ENCODE measurements at regions not wholly inside any gene's neighbourhood (a gene's known extent, or its start where the extent isn't known, plus 50 kb on each side); places are given as distances from the start of the nearest gene placed in this dataset.

DNA sequence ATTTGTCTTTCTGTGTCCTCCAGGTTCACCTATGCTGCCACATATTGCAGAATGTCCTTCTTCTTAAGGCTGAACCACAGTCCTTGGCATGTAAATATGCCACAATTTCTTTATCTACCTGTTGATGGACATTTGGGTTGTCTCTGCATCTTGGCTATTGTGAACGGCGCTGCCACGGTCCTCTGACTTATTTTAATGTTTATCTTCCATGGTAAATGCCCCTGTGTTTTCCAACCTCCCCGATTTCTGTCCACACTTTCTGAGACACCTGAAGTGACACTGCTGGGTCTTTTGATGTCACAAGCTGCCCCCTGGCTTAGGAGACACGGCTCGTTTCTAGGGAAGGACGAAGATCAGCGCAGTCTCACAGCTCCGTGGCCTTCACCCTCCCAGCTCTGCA lies 128.3 kb upstream of the PDE10A start:
- FAIRE-seq = no peak
- H3K4me1 ChIP-seq (ENCODE audit: control insufficient read depth, extremely low read depth, insufficient read depth, low read length) = no peaks in the 10 kb centered on the region
- intact Hi-C loops (cut with micrococcal nuclease) = no loop called here
- no peaks in the 10 kb centered on the region for H3K79me2 ChIP-seq (ENCODE audit: control insufficient read depth, insufficient read depth, low read length)
- H4K20me1 ChIP-seq (replicated peaks; ENCODE audit: control insufficient read depth, extremely low read depth, insufficient read depth, low read length) = no peaks in the 10 kb centered on the region
- no peak overlapping the region for H3K27ac ChIP-seq (ENCODE audit: insufficient read depth, low read depth, low read length)
- no peak overlapping the region for H3K9ac ChIP-seq (replicated peaks; ENCODE audit: extremely low read depth, insufficient read depth, low read length)
- no peak overlapping the region for H3K4me3 ChIP-seq (replicated peaks in 1 of 3; ENCODE audit: insufficient read depth in 1 of 3, low read depth in 1 of 3, low read length in 3 of 3)
- CTCF ChIA-PET = no interaction called here
- no peaks in the 10 kb centered on the region for H3K36me3 ChIP-seq (ENCODE audit: control insufficient read depth in 2 of 2, extremely low read depth in 1 of 2, insufficient read depth in 2 of 2, low read length in 2 of 2)
- dilution Hi-C loops (cut with MboI; ENCODE audit: extremely low pct_ligation_motif_present, low sequenced_read_pairs) = no loop called here
- H3K27me3 ChIP-seq (ENCODE audit: control insufficient read depth in 2 of 2, insufficient read depth in 2 of 2, low read length in 2 of 2) = peaks cover 0 to 2% of the 10 kb centered on the region in 2 experiments
- BruUV-seq (replicated peaks) = no TSS peak
- TF ChIP-seq EZH2 (IDR thresholded peaks at IDR 0.05; ENCODE audit: borderline replicate concordance, low read depth, low read length, severe bottlenecking) = no peak
- TF ChIP-seq JUN (IDR thresholded peaks at IDR 0.05; ENCODE audit: borderline replicate concordance, insufficient read depth, insufficient read length, low read depth) = no peak
- no peak for TF ChIP-seq MYC (IDR thresholded peaks at IDR 0.05; ENCODE audit: low read depth, low read length)
- no peak for TF ChIP-seq FOS (IDR thresholded peaks at IDR 0.05; ENCODE audit: borderline replicate concordance, insufficient read depth, low read length)
- TF ChIP-seq POLR2A (IDR thresholded peaks at IDR 0.05; ENCODE audit: low read depth, low read length) = no peak
- TF ChIP-seq, protein P1, sequence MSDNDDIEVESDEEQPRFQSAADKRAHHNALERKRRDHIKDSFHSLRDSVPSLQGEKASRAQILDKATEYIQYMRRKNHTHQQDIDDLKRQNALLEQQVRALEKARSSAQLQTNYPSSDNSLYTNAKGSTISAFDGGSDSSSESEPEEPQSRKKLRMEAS (IDR thresholded peaks at IDR 0.05; ENCODE audit: insufficient read depth, insufficient read length) = no peak
- TF ChIP-seq POLR2AphosphoS5 (IDR thresholded peaks at IDR 0.05; ENCODE audit: insufficient read depth, low read depth, low read length) = no peak
- H3K4me2 ChIP-seq (ENCODE audit: insufficient read depth, low read length) = no peak overlapping the region
- no peak overlapping the region for H2AFZ ChIP-seq (ENCODE audit: low read depth, low read length)
- no peak for DNase-seq (ENCODE audit: low read depth, low spot score)
- no peaks in the 10 kb centered on the region for H3K9me3 ChIP-seq (replicated peaks; ENCODE audit: control insufficient read depth, insufficient read depth, low read length)
- H3K9me1 ChIP-seq (replicated peaks; ENCODE audit: control insufficient read depth, extremely low read depth, insufficient read depth, low read length) = no peaks in the 10 kb centered on the region
- POLR2A ChIA-PET = no interaction called here

DNA sequence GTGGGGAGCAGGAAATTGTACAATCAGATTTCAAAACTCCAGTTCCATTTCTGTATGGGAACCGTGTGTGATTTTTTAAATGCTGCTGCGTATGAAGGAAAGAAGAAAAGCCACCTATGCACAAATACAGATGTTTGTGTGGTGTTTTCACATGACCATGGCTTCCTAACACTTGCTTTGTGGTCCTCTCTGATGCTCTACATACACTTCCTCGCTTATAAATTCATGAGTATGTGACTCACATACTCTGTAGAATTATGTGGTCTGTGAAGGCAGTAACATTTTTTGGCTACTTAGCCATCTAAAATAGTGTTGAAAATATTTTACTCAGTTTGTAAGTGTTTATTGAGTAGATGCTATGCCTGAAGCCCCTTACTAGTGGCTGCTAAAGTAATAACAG lies 119.8 kb upstream of the PDE10A start:
- dilution Hi-C loops (cut with MboI; ENCODE audit: extremely low pct_ligation_motif_present, low sequenced_read_pairs) = no loop called here
- CTCF ChIA-PET = no interaction called here

More for the DNA sequence above, 119.8 kb upstream of the PDE10A start:
- Histone ChIP-seq H3K9ac (replicated peaks; ENCODE audit: extremely low read depth, insufficient read depth, low read length) (no peak overlapping the region), H3K9me1 (replicated peaks; ENCODE audit: control insufficient read depth, extremely low read depth, insufficient read depth, low read length) (no peaks in the 10 kb centered on the region), H2AFZ (ENCODE audit: low read depth, low read length) (no peak overlapping the region), H4K20me1 (replicated peaks; ENCODE audit: control insufficient read depth, extremely low read depth, insufficient read depth, low read length) (no peaks in the 10 kb centered on the region), H3K9me3 (replicated peaks; ENCODE audit: control insufficient read depth, insufficient read depth, low read length) (no peaks in the 10 kb centered on the region), H3K4me1 (ENCODE audit: control insufficient read depth, extremely low read depth, insufficient read depth, low read length) (no peaks in the 10 kb centered on the region), H3K27me3 (ENCODE audit: control insufficient read depth in 2 of 2, insufficient read depth in 2 of 2, low read length in 2 of 2) (peaks cover 1 to 5% of the 10 kb centered on the region in 2 experiments), H3K4me2 (ENCODE audit: insufficient read depth, low read length) (no peak overlapping the region), H3K79me2 (ENCODE audit: control insufficient read depth, insufficient read depth, low read length) (no peaks in the 10 kb centered on the region), H3K4me3 (replicated peaks in 1 of 3; ENCODE audit: insufficient read depth in 1 of 3, low read depth in 1 of 3, low read length in 3 of 3) (no peak overlapping the region), H3K36me3 (ENCODE audit: control insufficient read depth in 2 of 2, extremely low read depth in 1 of 2, insufficient read depth in 2 of 2, low read length in 2 of 2) (no peaks in the 10 kb centered on the region), H3K27ac (ENCODE audit: insufficient read depth, low read depth, low read length) (no peak overlapping the region)
- POLR2A ChIA-PET = no interaction called here
- intact Hi-C loops (cut with micrococcal nuclease) = no loop called here
- DNase-seq (ENCODE audit: low read depth, low spot score) (no peak), FAIRE-seq (no peak)
- TF ChIP-seq POLR2AphosphoS5 (IDR thresholded peaks at IDR 0.05; ENCODE audit: insufficient read depth, low read depth, low read length) (no peak), GATA2 (IDR thresholded peaks at IDR 0.05; ENCODE audit: insufficient read depth, insufficient read length, low read depth, low read length) (no peak), JUN (IDR thresholded peaks at IDR 0.05; ENCODE audit: borderline replicate concordance, insufficient read depth, insufficient read length, low read depth) (no peak), FOS (IDR thresholded peaks at IDR 0.05; ENCODE audit: borderline replicate concordance, insufficient read depth, low read length) (no peak), EZH2 (IDR thresholded peaks at IDR 0.05; ENCODE audit: borderline replicate concordance, low read depth, low read length, severe bottlenecking) (no peak), POLR2A (IDR thresholded peaks at IDR 0.05; ENCODE audit: low read depth, low read length) (no peak), MYC (IDR thresholded peaks at IDR 0.05; ENCODE audit: low read depth, low read length) (no peak)
- TF ChIP-seq, protein P2, sequence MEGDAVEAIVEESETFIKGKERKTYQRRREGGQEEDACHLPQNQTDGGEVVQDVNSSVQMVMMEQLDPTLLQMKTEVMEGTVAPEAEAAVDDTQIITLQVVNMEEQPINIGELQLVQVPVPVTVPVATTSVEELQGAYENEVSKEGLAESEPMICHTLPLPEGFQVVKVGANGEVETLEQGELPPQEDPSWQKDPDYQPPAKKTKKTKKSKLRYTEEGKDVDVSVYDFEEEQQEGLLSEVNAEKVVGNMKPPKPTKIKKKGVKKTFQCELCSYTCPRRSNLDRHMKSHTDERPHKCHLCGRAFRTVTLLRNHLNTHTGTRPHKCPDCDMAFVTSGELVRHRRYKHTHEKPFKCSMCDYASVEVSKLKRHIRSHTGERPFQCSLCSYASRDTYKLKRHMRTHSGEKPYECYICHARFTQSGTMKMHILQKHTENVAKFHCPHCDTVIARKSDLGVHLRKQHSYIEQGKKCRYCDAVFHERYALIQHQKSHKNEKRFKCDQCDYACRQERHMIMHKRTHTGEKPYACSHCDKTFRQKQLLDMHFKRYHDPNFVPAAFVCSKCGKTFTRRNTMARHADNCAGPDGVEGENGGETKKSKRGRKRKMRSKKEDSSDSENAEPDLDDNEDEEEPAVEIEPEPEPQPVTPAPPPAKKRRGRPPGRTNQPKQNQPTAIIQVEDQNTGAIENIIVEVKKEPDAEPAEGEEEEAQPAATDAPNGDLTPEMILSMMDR (IDR thresholded peaks at IDR 0.05; ENCODE audit: extremely low read depth in 1 of 2, insufficient read depth in 1 of 2, low read depth in 1 of 2, low read length in 2 of 2) = no peak
- TF ChIP-seq, protein P1 (IDR thresholded peaks at IDR 0.05; ENCODE audit: insufficient read depth, insufficient read length) = no peak
- no TSS peak for BruUV-seq (replicated peaks)

Measured in endothelial cell of umbilical vein (primary cell).